Calu3 (cell line): ENCODE measurements at regions not wholly inside any gene's neighbourhood (a gene's known extent, or its start where the extent isn't known, plus 50 kb on each side); places are given as distances from the start of the nearest gene placed in this dataset.
"Not testable (repeated sequence)": the region's sequence is repeated elsewhere in the genome, so short reads cannot be mapped to it uniquely, and the experiment has no call there.

Experiments
- BruUV-seq: library from RNA; stranded (reverse); fragments of 400-500 nt; replicated peaks from 2 replicates; lab custom pipeline; 2021; lab: Mats Ljungman, UMichigan
- CTCF ChIA-PET: fragments of 300-600 bp; sonication (Branson Sonifier 250); formaldehyde crosslinking; loops from one replicate; lab custom pipeline; 2022; ENCODE audit warnings: antibody characterized with exemption; lab: Charles Lee
- DNase-seq: peaks from one replicate; pipeline ENCODE4 v3.0.0; 2022
- H3K27ac Mint-ChIP-seq: one replicate; pipeline ENCODE4 v1.8.0; 2022; ENCODE audit warnings: mixed read lengths; ENCODE audit not compliant: unreplicated experiment
- H3K27me3 Mint-ChIP-seq: one replicate; pipeline ENCODE4 v1.8.0; 2022; ENCODE audit warnings: mixed read lengths; ENCODE audit not compliant: unreplicated experiment
- H3K36me3 Mint-ChIP-seq: one replicate; pipeline ENCODE4 v1.8.0; 2022; ENCODE audit warnings: mild to moderate bottlenecking, moderate library complexity, mixed read lengths; ENCODE audit not compliant: insufficient read depth, unreplicated experiment
- H3K4me1 Mint-ChIP-seq: one replicate; pipeline ENCODE4 v1.8.0; 2022; ENCODE audit warnings: mild to moderate bottlenecking, low read depth, mixed read lengths; ENCODE audit not compliant: unreplicated experiment
- H3K4me3 Mint-ChIP-seq: one replicate; pipeline ENCODE4 v1.8.0; 2022; ENCODE audit warnings: mild to moderate bottlenecking, low read depth, moderate library complexity, mixed read lengths; ENCODE audit not compliant: unreplicated experiment
- H3K9me3 Mint-ChIP-seq: one replicate; pipeline ENCODE4 v1.8.0; 2022; ENCODE audit warnings: low read depth, mixed read lengths; ENCODE audit not compliant: unreplicated experiment
- intact Hi-C: fragments of 100-400 bp; cut with micrococcal nuclease; formaldehyde crosslinking; loops from one replicate; pipeline ENCODE4 v1.10.0; 2022; ENCODE audit not compliant: unreplicated experiment
- TF ChIP-seq, protein P1 (sequence below): fragments of 200-600 bp; IDR thresholded peaks from one replicate; pipeline ENCODE4 v1.8.0; 2022; ENCODE audit warnings: antibody characterized with exemption; ENCODE audit not compliant: unreplicated experiment

DNA sequence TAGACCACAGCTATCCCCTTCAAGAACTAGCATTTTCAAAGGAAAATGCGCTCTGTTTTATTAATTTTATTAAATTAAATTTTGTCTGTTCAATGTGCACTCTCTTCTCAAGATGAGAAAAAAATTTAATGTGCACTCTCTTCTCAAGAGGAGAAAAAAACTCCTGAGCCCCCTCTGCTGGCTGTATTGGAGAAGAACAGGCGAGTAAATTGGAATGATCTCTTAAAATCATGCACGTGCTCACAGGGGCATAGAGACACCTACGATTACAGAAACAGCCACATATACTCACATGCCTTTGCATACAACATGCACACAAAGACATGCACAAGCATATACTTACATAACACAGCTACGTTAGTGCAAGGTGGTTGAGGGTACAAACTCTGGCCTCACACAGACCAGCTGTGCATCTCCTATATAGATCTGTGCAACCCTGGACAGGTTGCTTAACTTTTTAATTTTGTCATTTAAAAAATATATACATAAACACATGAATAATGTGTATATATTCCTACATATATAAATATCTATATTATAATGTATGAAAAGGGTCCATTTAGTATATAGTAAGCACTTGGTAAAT is 176.2 kb upstream of the CXorf66 start:
- TF ChIP-seq, protein P1, sequence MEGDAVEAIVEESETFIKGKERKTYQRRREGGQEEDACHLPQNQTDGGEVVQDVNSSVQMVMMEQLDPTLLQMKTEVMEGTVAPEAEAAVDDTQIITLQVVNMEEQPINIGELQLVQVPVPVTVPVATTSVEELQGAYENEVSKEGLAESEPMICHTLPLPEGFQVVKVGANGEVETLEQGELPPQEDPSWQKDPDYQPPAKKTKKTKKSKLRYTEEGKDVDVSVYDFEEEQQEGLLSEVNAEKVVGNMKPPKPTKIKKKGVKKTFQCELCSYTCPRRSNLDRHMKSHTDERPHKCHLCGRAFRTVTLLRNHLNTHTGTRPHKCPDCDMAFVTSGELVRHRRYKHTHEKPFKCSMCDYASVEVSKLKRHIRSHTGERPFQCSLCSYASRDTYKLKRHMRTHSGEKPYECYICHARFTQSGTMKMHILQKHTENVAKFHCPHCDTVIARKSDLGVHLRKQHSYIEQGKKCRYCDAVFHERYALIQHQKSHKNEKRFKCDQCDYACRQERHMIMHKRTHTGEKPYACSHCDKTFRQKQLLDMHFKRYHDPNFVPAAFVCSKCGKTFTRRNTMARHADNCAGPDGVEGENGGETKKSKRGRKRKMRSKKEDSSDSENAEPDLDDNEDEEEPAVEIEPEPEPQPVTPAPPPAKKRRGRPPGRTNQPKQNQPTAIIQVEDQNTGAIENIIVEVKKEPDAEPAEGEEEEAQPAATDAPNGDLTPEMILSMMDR: peak; percentile 37
- no peaks in the 10 kb centered on the region for H3K4me1 Mint-ChIP-seq

DNA sequence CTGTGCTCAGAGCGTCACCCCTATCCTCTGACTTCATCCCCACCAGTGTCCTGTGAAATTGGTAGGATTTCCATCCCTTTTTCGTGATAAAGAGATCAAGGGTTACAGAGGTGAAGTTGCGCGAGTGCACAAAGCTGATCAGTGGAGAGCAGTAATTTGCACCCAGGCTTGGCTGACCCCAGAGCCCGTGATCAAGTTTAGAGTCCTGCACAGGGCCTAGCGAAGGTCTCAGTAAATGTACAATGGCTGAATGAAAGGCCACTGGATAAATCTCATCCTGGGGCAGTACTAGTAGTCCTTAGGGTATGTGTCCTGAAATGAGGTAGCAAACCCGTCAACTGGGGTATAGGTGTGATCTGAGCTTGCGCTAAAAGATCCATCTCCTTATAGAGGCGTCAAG is 173.2 kb upstream of the CXorf66 start:
- H3K36me3 Mint-ChIP-seq: not testable (repeated sequence)

More for the DNA sequence above, 176.2 kb upstream of the CXorf66 start:
- DNase-seq: peak; percentile 48
- no TSS peak for BruUV-seq
- intact Hi-C loops: loop anchor here (2.0 to 10.0 kb wide), 3 partner anchors 41 to 523 kb away; no protein-coding TSS in a partner anchor
- no peaks in the 10 kb centered on the region for H3K36me3 Mint-ChIP-seq
- no peaks in the 10 kb centered on the region for H3K9me3 Mint-ChIP-seq
- no peaks in the 10 kb centered on the region for H3K27me3 Mint-ChIP-seq
- H3K4me3 Mint-ChIP-seq: no peak overlapping the region
- CTCF ChIA-PET: no interaction called here
- no peak overlapping the region for H3K27ac Mint-ChIP-seq

DNA sequence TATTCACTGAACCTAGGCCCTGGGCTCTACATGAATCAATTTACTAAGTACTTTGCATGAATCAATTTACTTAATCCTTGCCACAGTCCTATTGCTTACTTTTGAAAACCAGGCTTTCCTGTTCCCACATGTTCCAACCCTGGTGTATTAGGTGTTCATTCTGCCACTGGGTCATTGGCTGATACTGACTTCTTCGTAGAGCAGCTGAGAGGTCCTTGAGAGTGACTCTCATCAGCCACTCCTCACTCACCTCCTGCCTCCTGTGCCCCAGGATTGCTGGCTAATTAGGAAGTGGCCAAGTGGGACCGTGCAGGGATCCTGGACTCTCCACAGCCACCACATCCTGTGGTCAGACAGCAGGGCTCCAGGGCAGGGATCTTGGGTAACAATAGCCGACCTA is 172.7 kb upstream of the CXorf66 start:
- intact Hi-C loops, H3K4me1 Mint-ChIP-seq, H3K4me3 Mint-ChIP-seq, H3K27me3 Mint-ChIP-seq, H3K27ac Mint-ChIP-seq, CTCF ChIA-PET, H3K36me3 Mint-ChIP-seq, H3K9me3 Mint-ChIP-seq, BruUV-seq, DNase-seq: not testable (repeated sequence)

More for the DNA sequence above, 173.2 kb upstream of the CXorf66 start:
- H3K4me1 Mint-ChIP-seq, BruUV-seq, intact Hi-C loops, DNase-seq, CTCF ChIA-PET, H3K4me3 Mint-ChIP-seq, H3K9me3 Mint-ChIP-seq, H3K27ac Mint-ChIP-seq, H3K27me3 Mint-ChIP-seq: not testable (repeated sequence)

DNA sequence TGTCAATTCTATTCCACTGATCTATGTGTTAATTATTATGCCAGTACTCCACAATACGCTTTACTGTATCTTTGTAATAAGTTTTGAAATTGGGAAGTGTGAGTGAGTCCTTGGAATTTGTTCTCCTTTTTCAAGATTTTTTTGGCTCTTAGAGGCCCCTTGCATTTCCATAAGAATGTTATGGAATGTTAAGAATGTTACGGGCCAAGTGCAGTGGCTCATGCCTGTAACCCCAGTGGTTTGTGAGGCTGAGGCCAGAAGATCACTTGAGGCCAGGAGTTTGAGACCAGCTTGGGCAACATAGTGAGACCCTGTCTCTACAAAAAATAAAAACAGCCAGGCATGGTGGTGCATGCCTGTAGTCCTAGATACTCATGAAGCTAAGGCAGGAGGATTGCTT is 167.6 kb upstream of the CXorf66 start:
- no TSS peak for BruUV-seq
- no peaks in the 10 kb centered on the region for H3K9me3 Mint-ChIP-seq
- no peaks in the 10 kb centered on the region for H3K36me3 Mint-ChIP-seq
- H3K4me1 Mint-ChIP-seq: no peaks in the 10 kb centered on the region
- H3K27me3 Mint-ChIP-seq: no peaks in the 10 kb centered on the region
- no peak overlapping the region for H3K4me3 Mint-ChIP-seq
- TF ChIP-seq, protein P1: no peak
- DNase-seq: no peak
- no peak overlapping the region for H3K27ac Mint-ChIP-seq
- intact Hi-C loops: no loop called here
- CTCF ChIA-PET: no interaction called here

DNA sequence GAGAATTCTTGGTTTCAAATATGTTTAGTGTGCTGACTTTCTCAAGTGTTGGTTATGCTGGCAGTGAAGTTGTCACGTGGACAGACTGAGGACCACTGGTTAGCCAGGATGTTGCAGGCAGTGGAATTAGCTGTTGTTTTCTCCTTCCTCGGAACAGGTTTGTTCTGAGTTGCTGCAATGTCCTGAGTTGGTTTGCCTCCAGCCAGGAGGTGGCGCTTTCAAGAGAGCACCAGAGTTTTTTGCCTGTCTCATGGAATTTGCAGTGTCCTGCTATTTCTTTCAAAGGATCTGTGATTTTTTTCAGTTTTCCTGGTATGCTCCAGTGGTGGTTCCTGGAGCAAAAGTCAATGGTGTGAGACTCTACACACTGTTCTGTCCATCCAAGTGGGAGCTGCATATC is 158.1 kb upstream of the CXorf66 start:
- Mint-ChIP-seq H3K27ac (no peak overlapping the region), H3K9me3 (no peaks in the 10 kb centered on the region), H3K4me1 (no peaks in the 10 kb centered on the region), H3K27me3 (no peaks in the 10 kb centered on the region), H3K4me3 (no peak overlapping the region), H3K36me3 (no peaks in the 10 kb centered on the region)
- intact Hi-C loops: no loop called here
- peak; percentile 6 for DNase-seq
- no TSS peak for BruUV-seq
- TF ChIP-seq, protein P1: no peak
- CTCF ChIA-PET: no interaction called here

DNA sequence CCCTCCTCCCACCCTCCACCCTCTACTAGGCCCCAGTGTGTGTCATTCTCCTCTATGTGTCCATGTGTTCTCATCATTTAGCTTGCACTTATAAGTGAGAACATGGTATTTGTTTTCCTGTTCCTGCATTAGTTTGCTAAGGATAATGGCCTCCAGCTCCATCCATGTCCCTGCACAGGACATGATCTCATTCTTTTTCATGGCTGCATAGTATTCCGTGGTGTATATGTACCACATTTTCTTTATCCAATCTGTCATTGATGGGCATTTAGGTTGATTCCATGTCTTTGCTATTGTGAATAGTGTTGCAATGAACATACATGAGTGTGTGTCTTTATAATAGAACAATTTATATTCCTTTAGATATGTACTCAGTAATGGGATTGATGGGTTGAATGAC is 148.7 kb upstream of the CXorf66 start:
- H3K27ac Mint-ChIP-seq, H3K27me3 Mint-ChIP-seq, H3K4me3 Mint-ChIP-seq, intact Hi-C loops, DNase-seq, CTCF ChIA-PET, H3K9me3 Mint-ChIP-seq, H3K4me1 Mint-ChIP-seq, H3K36me3 Mint-ChIP-seq, BruUV-seq: not testable (repeated sequence)
